ENCODE measurements at regions not wholly inside any gene's neighbourhood (a gene's known extent, or its start where the extent isn't known, plus 50 kb on each side); places are given as distances from the start of the nearest gene placed in this dataset.
A peak's percentile ranks its signal among the peaks of the same experiment; 100 is the strongest.

GRCh38 chr7:41187322-41187721, 515.6 kb downstream of the INHBA start:
- ATAC-seq (no peak), DNase-seq (ENCODE audit: missing footprints) (no peak)
- intact Hi-C loops (cut with DNase I): no loop called here

- DNase-seq (ENCODE audit: missing footprints) (no peak), ATAC-seq (no peak)
- intact Hi-C loops (cut with DNase I): no loop called here
Observed at GRCh38 chr7:41185851-41186250, 517.0 kb downstream of the INHBA start.

GRCh38 chr7:41183741-41184140, 519.1 kb downstream of the INHBA start:
- intact Hi-C loops (cut with DNase I): no loop called here

GRCh38 chr7:41182782-41183181, 520.1 kb downstream of the INHBA start:
- DNase-seq (ENCODE audit: missing footprints) (no peak), ATAC-seq (no peak)
- intact Hi-C loops (cut with DNase I): no loop called here

More at GRCh38 chr7:41183741-41184140, 519.1 kb downstream of the INHBA start:
- ATAC-seq (no peak), DNase-seq (ENCODE audit: missing footprints) (no peak)

GRCh38 chr7:41175435-41175834, 527.5 kb downstream of the INHBA start:
- no peak for ATAC-seq

GRCh38 chr7:41174521-41174920, 528.4 kb downstream of the INHBA start:
- intact Hi-C loops (cut with DNase I): no loop called here
- DNase-seq (ENCODE audit: missing footprints) (no peak), ATAC-seq (no peak)

More at GRCh38 chr7:41175435-41175834, 527.5 kb downstream of the INHBA start:
- DNase-seq (ENCODE audit: missing footprints): no peak
- intact Hi-C loops (cut with DNase I): no loop called here

GRCh38 chr7:41170466-41170865, 532.4 kb downstream of the INHBA start:
- intact Hi-C loops (cut with DNase I): no loop called here
- ATAC-seq (no peak), DNase-seq (ENCODE audit: missing footprints) (no peak)

GRCh38 chr7:41169317-41169716, 533.6 kb downstream of the INHBA start:
- DNase-seq (ENCODE audit: missing footprints) (no peak), ATAC-seq (no peak)
- intact Hi-C loops (cut with DNase I): no loop called here

- intact Hi-C loops (cut with DNase I): no loop called here
- no peak for DNase-seq (ENCODE audit: missing footprints)
- no peak for ATAC-seq
Observed at GRCh38 chr7:41167836-41168235, 535.1 kb downstream of the INHBA start.

- ATAC-seq (no peak), DNase-seq (ENCODE audit: missing footprints) (no peak)
- intact Hi-C loops (cut with DNase I): no loop called here
Observed at GRCh38 chr7:41164440-41164839, 538.5 kb downstream of the INHBA start.

- DNase-seq (ENCODE audit: missing footprints): no peak
- intact Hi-C loops (cut with DNase I): no loop called here
- ATAC-seq: no peak
Observed at GRCh38 chr7:41163991-41164390, 538.9 kb downstream of the INHBA start.

GRCh38 chr7:41162612-41163011, 540.3 kb downstream of the INHBA start:
- ATAC-seq: no peak
- intact Hi-C loops (cut with DNase I): no loop called here

GRCh38 chr7:41161041-41161587, 541.8 kb downstream of the INHBA start:
- intact Hi-C loops (cut with DNase I): no loop called here
- ATAC-seq (no peak), DNase-seq (ENCODE audit: missing footprints) (no peak)

More at GRCh38 chr7:41162612-41163011, 540.3 kb downstream of the INHBA start:
- DNase-seq (ENCODE audit: missing footprints): no peak

GRCh38 chr7:41156268-41156667, 546.6 kb downstream of the INHBA start:
- intact Hi-C loops (cut with DNase I): no loop called here
- no peak for DNase-seq (ENCODE audit: missing footprints)
- ATAC-seq: no peak

GRCh38 chr7:41153268-41153667, 549.6 kb downstream of the INHBA start:
- intact Hi-C loops (cut with DNase I): no loop called here
- no peak for DNase-seq (ENCODE audit: missing footprints)
- ATAC-seq: no peak

GRCh38 chr7:41152179-41152678, 550.7 kb downstream of the INHBA start:
- no peak for DNase-seq (ENCODE audit: missing footprints)
- intact Hi-C loops (cut with DNase I): no loop called here
- no peak for ATAC-seq

GRCh38 chr7:41149576-41149975, 553.3 kb downstream of the INHBA start:
- DNase-seq (ENCODE audit: missing footprints) (peak; percentile 53), ATAC-seq (no peak)
- intact Hi-C loops (cut with DNase I): no loop called here

- intact Hi-C loops (cut with DNase I): no loop called here
- no peak for ATAC-seq
- DNase-seq (ENCODE audit: missing footprints): no peak
Observed at GRCh38 chr7:41148521-41148951, 554.4 kb downstream of the INHBA start.

GRCh38 chr7:41147606-41148485, 555.0 kb downstream of the INHBA start:
- no peak for ATAC-seq
- DNase-seq (ENCODE audit: missing footprints): no peak
- intact Hi-C loops (cut with DNase I): no loop called here

- DNase-seq (ENCODE audit: missing footprints): no peak
- ATAC-seq: no peak
- intact Hi-C loops (cut with DNase I): no loop called here
Observed at GRCh38 chr7:41146429-41146828, 556.5 kb downstream of the INHBA start.
